GM12878 (cell line): ENCODE measurements at regions not wholly inside any gene's neighbourhood (a gene's known extent, or its start where the extent isn't known, plus 50 kb on each side); places are given as distances from the start of the nearest gene placed in this dataset.

ENCODE experiments used
- EGR1 ChIP-seq, 2 experiments: IDR thresholded peaks; 1 replicate in 1 of 2; 2 replicates in 1 of 2; pipeline ENCODE4 v1.6.1; 2011 to 2012; ENCODE audit warnings: low read depth in 2 of 2, low read length in 2 of 2, borderline replicate concordance in 1 of 2, mild to moderate bottlenecking in 1 of 2, moderate library complexity in 1 of 2
- MYC ChIP-seq: IDR thresholded peaks from 2 replicates; pipeline ENCODE4 v1.6.1; 2011; ENCODE audit warnings: mild to moderate bottlenecking, low read length, moderate library complexity, inconsistent platforms; ENCODE audit not compliant: insufficient read depth, insufficient replicate concordance, insufficient read length, severe bottlenecking
- RBBP5 ChIP-seq: fragments of 200-600 bp; sonication (generic); conservative IDR thresholded peaks from 2 replicates; pipeline ENCODE4 v1.6.1; 2016
- ZNF622 ChIP-seq: fragments of 450-650 bp; IDR thresholded peaks from 2 replicates; pipeline ENCODE4 v1.6.1; 2017; ENCODE audit warnings: mild to moderate bottlenecking, inconsistent platforms
- TF ChIP-seq, protein P1 (sequence below): fragments of 450-650 bp; IDR thresholded peaks from 2 replicates; pipeline ENCODE4 v1.6.1; 2016; ENCODE audit warnings: mild to moderate bottlenecking
- TF ChIP-seq, protein P2 (sequence below): fragments of 450-650 bp; IDR thresholded peaks from 2 replicates; pipeline ENCODE4 v1.6.1; 2017; ENCODE audit warnings: mild to moderate bottlenecking, moderate library complexity
- TF ChIP-seq, protein P3 (sequence below): fragments of 450-650 bp; IDR thresholded peaks from 2 replicates; pipeline ENCODE4 v1.6.1; 2017; ENCODE audit warnings: antibody characterized with exemption, mild to moderate bottlenecking, moderate library complexity
- TF ChIP-seq, protein P4 (sequence below): IDR thresholded peaks from 2 replicates; pipeline ENCODE4 v1.6.1; 2012; ENCODE audit warnings: low read depth, low read length, improper control_type of control experiment

DNA sequence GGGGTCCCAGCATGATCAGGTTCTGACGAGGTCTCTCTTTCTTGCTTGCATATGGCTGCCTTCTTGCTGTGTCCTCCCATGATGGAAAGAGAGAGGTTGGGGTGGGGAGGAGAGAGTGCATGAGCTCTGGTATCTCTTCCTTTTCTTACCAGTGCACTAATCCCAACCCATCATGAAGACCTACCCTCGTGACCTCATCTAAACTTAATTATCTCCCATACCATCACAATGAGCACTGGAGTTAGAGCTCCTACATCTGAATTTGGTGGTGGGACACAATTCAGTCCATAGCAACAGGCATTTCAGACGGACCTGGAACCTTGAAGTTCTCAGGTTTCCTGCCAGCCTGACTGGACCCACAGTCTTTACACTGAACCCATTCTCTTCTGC lies 125.2 kb upstream of the ZNF648 start (continued):
- TF ChIP-seq, protein P1, sequence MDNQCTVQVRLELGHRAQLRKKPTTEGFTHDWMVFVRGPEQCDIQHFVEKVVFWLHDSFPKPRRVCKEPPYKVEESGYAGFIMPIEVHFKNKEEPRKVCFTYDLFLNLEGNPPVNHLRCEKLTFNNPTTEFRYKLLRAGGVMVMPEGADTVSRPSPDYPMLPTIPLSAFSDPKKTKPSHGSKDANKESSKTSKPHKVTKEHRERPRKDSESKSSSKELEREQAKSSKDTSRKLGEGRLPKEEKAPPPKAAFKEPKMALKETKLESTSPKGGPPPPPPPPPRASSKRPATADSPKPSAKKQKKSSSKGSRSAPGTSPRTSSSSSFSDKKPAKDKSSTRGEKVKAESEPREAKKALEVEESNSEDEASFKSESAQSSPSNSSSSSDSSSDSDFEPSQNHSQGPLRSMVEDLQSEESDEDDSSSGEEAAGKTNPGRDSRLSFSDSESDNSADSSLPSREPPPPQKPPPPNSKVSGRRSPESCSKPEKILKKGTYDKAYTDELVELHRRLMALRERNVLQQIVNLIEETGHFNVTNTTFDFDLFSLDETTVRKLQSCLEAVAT, result no peak
- TF ChIP-seq ZNF622, result no peak
- TF ChIP-seq, protein P2, sequence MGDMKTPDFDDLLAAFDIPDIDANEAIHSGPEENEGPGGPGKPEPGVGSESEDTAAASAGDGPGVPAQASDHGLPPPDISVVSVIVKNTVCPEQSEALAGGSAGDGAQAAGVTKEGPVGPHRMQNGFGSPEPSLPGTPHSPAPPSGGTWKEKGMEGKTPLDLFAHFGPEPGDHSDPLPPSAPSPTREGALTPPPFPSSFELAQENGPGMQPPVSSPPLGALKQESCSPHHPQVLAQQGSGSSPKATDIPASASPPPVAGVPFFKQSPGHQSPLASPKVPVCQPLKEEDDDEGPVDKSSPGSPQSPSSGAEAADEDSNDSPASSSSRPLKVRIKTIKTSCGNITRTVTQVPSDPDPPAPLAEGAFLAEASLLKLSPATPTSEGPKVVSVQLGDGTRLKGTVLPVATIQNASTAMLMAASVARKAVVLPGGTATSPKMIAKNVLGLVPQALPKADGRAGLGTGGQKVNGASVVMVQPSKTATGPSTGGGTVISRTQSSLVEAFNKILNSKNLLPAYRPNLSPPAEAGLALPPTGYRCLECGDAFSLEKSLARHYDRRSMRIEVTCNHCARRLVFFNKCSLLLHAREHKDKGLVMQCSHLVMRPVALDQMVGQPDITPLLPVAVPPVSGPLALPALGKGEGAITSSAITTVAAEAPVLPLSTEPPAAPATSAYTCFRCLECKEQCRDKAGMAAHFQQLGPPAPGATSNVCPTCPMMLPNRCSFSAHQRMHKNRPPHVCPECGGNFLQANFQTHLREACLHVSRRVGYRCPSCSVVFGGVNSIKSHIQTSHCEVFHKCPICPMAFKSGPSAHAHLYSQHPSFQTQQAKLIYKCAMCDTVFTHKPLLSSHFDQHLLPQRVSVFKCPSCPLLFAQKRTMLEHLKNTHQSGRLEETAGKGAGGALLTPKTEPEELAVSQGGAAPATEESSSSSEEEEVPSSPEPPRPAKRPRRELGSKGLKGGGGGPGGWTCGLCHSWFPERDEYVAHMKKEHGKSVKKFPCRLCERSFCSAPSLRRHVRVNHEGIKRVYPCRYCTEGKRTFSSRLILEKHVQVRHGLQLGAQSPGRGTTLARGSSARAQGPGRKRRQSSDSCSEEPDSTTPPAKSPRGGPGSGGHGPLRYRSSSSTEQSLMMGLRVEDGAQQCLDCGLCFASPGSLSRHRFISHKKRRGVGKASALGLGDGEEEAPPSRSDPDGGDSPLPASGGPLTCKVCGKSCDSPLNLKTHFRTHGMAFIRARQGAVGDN, result no peak
- TF ChIP-seq, protein P3, sequence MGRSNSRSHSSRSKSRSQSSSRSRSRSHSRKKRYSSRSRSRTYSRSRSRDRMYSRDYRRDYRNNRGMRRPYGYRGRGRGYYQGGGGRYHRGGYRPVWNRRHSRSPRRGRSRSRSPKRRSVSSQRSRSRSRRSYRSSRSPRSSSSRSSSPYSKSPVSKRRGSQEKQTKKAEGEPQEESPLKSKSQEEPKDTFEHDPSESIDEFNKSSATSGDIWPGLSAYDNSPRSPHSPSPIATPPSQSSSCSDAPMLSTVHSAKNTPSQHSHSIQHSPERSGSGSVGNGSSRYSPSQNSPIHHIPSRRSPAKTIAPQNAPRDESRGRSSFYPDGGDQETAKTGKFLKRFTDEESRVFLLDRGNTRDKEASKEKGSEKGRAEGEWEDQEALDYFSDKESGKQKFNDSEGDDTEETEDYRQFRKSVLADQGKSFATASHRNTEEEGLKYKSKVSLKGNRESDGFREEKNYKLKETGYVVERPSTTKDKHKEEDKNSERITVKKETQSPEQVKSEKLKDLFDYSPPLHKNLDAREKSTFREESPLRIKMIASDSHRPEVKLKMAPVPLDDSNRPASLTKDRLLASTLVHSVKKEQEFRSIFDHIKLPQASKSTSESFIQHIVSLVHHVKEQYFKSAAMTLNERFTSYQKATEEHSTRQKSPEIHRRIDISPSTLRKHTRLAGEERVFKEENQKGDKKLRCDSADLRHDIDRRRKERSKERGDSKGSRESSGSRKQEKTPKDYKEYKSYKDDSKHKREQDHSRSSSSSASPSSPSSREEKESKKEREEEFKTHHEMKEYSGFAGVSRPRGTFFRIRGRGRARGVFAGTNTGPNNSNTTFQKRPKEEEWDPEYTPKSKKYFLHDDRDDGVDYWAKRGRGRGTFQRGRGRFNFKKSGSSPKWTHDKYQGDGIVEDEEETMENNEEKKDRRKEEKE, result no peak
- TF ChIP-seq EGR1 (IDR thresholded peaks at IDR 0.05; ENCODE audit: borderline replicate concordance in 1 of 2, low read depth in 2 of 2, low read length in 2 of 2), result no peak
- TF ChIP-seq RBBP5, result no peak
- no peak for TF ChIP-seq MYC
- TF ChIP-seq, protein P4, sequence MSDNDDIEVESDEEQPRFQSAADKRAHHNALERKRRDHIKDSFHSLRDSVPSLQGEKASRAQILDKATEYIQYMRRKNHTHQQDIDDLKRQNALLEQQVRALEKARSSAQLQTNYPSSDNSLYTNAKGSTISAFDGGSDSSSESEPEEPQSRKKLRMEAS, result no peak
